Stomach (tissue), 8 donors: ENCODE measurements at regions not wholly inside any gene's neighbourhood (a gene's known extent, or its start where the extent isn't known, plus 50 kb on each side); places are given as distances from the start of the nearest gene placed in this dataset.

Experiments used
- DNase-seq, 2 donors: peaks; one replicate each; pipeline versions ENCODE4 v3.0.0 to v3.0.0-alpha.2; 2013 to 2019
- H3K27ac ChIP-seq, 5 donors: fragments of 200-600 bp in 4 of 5; sonication (generic) in 4 of 5; one replicate each; pipeline ENCODE4 v1.5.1; 2013 to 2019; ENCODE audit warnings: mild to moderate bottlenecking in 1 of 5, moderate library complexity in 1 of 5
- H3K27me3 ChIP-seq, 3 donors: fragments of 200-600 bp; sonication (generic); one replicate each; pipeline ENCODE4 v1.5.1; 2017 to 2019; ENCODE audit warnings: mixed run types in 1 of 3
- H3K36me3 ChIP-seq, 4 donors: fragments of 200-600 bp; sonication (generic); 1 replicate in 3 of 4; 2 replicates in 1 of 4; pipeline ENCODE4 v1.5.1; 2016 to 2019
- H3K4me1 ChIP-seq, 4 donors: fragments of 200-600 bp; sonication (generic); one replicate each; pipeline ENCODE4 v1.5.1; 2016 to 2019
- H3K4me3 ChIP-seq, 4 donors: fragments of 200-600 bp; sonication (generic) in 3 of 4; one replicate each; pipeline ENCODE4 v1.5.1; 2016 to 2019; ENCODE audit warnings: mild to moderate bottlenecking in 1 of 4
- H3K9me3 ChIP-seq, 4 donors: fragments of 200-600 bp; sonication (generic); one replicate each; pipeline ENCODE4 v1.5.1; 2016 to 2019
- CTCF ChIP-seq, 7 experiments: fragments of 450-650 bp in 4 of 7; fragments of 200-600 bp in 3 of 7; sonication (generic) in 3 of 7; IDR thresholded peaks; one replicate each; pipeline ENCODE4 v1.5.1; 2016 to 2019; ENCODE audit warnings: antibody characterized with exemption in 7 of 7, control low read depth in 2 of 7, mild to moderate bottlenecking in 1 of 7
- EP300 ChIP-seq: sonication (generic); formaldehyde crosslinking; IDR thresholded peaks from one replicate; pipeline ENCODE4 v1.6.1; 2017; ENCODE audit warnings: antibody characterized with exemption
- POLR2A ChIP-seq, 4 donors: fragments of 450-650 bp; IDR thresholded peaks; one replicate each; pipeline ENCODE4 v1.6.1; 2016; ENCODE audit warnings: antibody characterized with exemption in 4 of 4, control low read depth in 2 of 4, mild to moderate bottlenecking in 1 of 4, moderate library complexity in 1 of 4
- POLR2AphosphoS5 ChIP-seq, 3 donors: sonication (generic); formaldehyde crosslinking; IDR thresholded peaks; one replicate each; pipeline ENCODE4 v1.6.1; 2016; ENCODE audit warnings: antibody characterized with exemption in 3 of 3
- WGBS, 5 donors: extraction: QIAGEN DNeasy Blood & Tissue Kit in 3 of 5; methylation state at CpG; one replicate each; pipeline versions ENCODE4 v1.1.5 to v1.1.7; 2013 to 2018; 5-methylcytosine and 5-hydroxymethylcytosine counted together
- intact Hi-C: fragments of 100-400 bp; cut with DNase I; formaldehyde crosslinking; loops from one replicate; pipeline ENCODE4 v1.15.1; 2023; ENCODE audit warnings: low total_unique reads
- donor health status: healthy with polysubstance abuse.
- donor health status: Bipolar disorder and iron deficiency.
- donor health status: healthy.

GRCh38 chr15:72866866-72867616 lies 83.5 kb upstream of the ADPGK start:
- WGBS, 5 donors, result 77 to 93% (median 87%) methylated on average over 3 to 5 of the region's 5 CpGs
- Histone ChIP-seq H3K27me3 (peaks cover 0 to 9% (median 0%) of the 10 kb centered on the region in 3 donors), H3K4me3 (no peak overlapping the region), H3K36me3 (no peaks in the 10 kb centered on the region), H3K27ac (no peak overlapping the region), H3K4me1 (no peaks in the 10 kb centered on the region), H3K9me3 (no peaks in the 10 kb centered on the region)
- TF ChIP-seq CTCF (IDR thresholded peaks at IDR 0.05) (no peak), POLR2A (IDR thresholded peaks at IDR 0.05) (no peak), POLR2AphosphoS5 (IDR thresholded peaks at IDR 0.05) (no peak), EP300 (no peak)
- intact Hi-C loops, result no loop called here
- no peak for DNase-seq

DNA sequence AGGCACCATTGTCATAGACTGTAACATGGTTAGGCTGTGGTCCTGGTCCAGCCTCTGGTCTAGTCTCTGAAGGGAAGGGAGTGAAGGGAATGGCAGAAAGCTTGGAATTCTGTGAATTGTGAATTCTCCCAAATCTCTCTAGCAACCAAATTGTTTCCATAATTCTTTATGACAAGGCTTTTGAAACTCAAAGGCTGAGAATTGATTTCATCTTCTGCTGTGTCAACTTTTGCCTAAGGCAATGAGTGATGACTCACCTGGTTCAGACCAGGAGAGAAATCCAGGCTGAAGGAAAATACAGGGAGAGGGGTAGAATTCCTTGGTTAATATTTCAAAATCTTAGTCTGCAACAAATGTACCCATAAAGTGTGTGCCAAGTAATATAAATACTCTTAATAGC lies 82.6 kb upstream of the ADPGK start:
- Histone ChIP-seq H3K4me3 (no peak overlapping the region), H3K27me3 (peaks cover 0 to 7% (median 0%) of the 10 kb centered on the region in 3 donors), H3K4me1 (no peaks in the 10 kb centered on the region), H3K36me3 (no peaks in the 10 kb centered on the region), H3K27ac (no peak overlapping the region), H3K9me3 (no peaks in the 10 kb centered on the region)
- TF ChIP-seq POLR2A (IDR thresholded peaks at IDR 0.05) (no peak), POLR2AphosphoS5 (IDR thresholded peaks at IDR 0.05) (no peak), EP300 (no peak), CTCF (IDR thresholded peaks at IDR 0.05) (no peak)
- DNase-seq, result no peak
- intact Hi-C loops, result no loop called here

DNA sequence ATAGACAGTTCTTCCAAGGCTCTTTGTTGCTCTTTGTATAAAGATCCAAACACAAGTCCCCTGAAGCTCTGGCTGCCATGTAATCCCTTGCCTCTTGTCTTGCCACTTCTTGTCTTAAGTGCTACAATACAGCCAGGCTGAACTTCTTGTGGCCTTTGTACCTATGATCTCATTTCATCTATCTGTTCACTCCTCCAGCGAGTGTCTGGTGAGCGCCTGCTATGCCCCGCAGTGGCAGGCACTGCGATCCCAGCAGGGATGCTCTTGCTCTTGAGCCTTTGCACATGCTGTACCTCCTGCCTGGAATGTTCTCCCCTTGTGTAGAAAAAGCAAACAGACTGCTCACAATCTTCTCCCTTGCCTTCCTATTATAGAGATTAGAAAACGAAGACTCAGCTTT lies 81.9 kb upstream of the ADPGK start:
- H3K27ac ChIP-seq, result no peak overlapping the region
- intact Hi-C loops, result no loop called here
- H3K36me3 ChIP-seq, result no peaks in the 10 kb centered on the region
- H3K4me1 ChIP-seq, result no peaks in the 10 kb centered on the region
- no peak overlapping the region for H3K4me3 ChIP-seq
- WGBS, 5 donors, result 77 to 86% (median 82%) methylated on average over 5 of the region's 5 CpGs
- no peaks in the 10 kb centered on the region for H3K9me3 ChIP-seq
- peaks cover 0 to 7% (median 0%) of the 10 kb centered on the region in 3 donors for H3K27me3 ChIP-seq
- DNase-seq, result no peak
- TF ChIP-seq EP300, result no peak
- TF ChIP-seq POLR2A (IDR thresholded peaks at IDR 0.05), result no peak
- no peak for TF ChIP-seq CTCF (IDR thresholded peaks at IDR 0.05)
- TF ChIP-seq POLR2AphosphoS5 (IDR thresholded peaks at IDR 0.05), result no peak

GRCh38 chr15:72864681-72865080 lies 81.1 kb upstream of the ADPGK start:
- Histone ChIP-seq H3K27ac (no peak overlapping the region), H3K27me3 (peaks cover 0 to 7% (median 0%) of the 10 kb centered on the region in 3 donors), H3K4me3 (no peak overlapping the region), H3K36me3 (no peaks in the 10 kb centered on the region), H3K9me3 (no peaks in the 10 kb centered on the region), H3K4me1 (no peaks in the 10 kb centered on the region)
- DNase-seq, result no peak
- TF ChIP-seq POLR2AphosphoS5 (IDR thresholded peaks at IDR 0.05) (no peak), EP300 (no peak), POLR2A (IDR thresholded peaks at IDR 0.05) (no peak), CTCF (IDR thresholded peaks at IDR 0.05) (no peak)
- 80 to 89% (median 84%) methylated on average over 4 of the region's 4 CpGs for WGBS, 5 donors
- intact Hi-C loops, result no loop called here
